ENCODE measurements at regions not wholly inside any gene's neighbourhood (a gene's known extent, or its start where the extent isn't known, plus 50 kb on each side); places are given as distances from the start of the nearest gene placed in this dataset.

DNA sequence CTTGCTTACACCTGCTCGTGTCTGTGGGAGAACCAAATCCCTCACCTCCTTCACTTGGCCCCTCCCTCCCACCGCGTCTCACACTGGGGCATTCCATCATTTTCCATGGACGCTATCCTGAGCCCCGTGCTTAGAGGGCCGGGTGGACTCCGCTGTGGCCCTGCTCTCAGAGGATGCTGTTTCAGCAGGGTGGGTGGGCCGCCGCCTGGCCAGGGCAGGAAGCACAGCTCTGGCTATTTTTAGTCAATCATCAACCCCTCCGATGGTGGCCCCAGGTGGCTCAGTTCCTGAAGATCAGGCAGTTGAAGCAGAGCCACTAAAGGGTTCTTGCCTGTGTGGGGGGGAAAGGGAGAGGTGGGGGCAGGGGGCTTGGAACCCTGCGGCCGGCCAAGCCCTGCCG, 230.3 kb downstream of the ENGASE start:
- no peak for FAIRE-seq
- intact Hi-C loops (cut with micrococcal nuclease) = no loop called here
- TF ChIP-seq POLR2AphosphoS5 (IDR thresholded peaks at IDR 0.05; ENCODE audit: insufficient read depth, low read depth, low read length) = no peak
- ChIA-PET POLR2A (no interaction called here), CTCF (interaction anchor here (1.2 kb wide), 1 partner anchor 13 kb away, joined by 3 read pairs; no protein-coding TSS in a partner anchor)
- no peaks in the 10 kb centered on the region for H3K9me3 ChIP-seq (replicated peaks; ENCODE audit: control insufficient read depth, insufficient read depth, low read length)
- H3K4me1 ChIP-seq (ENCODE audit: control insufficient read depth, extremely low read depth, insufficient read depth, low read length) = no peaks in the 10 kb centered on the region
- no peak overlapping the region for H3K9ac ChIP-seq (replicated peaks; ENCODE audit: extremely low read depth, insufficient read depth, low read length)
- no TSS peak for BruUV-seq (replicated peaks)
- no peak overlapping the region for H3K4me2 ChIP-seq (ENCODE audit: insufficient read depth, low read length)
- no peaks in the 10 kb centered on the region for H3K9me1 ChIP-seq (replicated peaks; ENCODE audit: control insufficient read depth, extremely low read depth, insufficient read depth, low read length)
- DNase-seq (ENCODE audit: low read depth, low spot score) = no peak
- H3K27me3 ChIP-seq (ENCODE audit: control insufficient read depth in 2 of 2, insufficient read depth in 2 of 2, low read length in 2 of 2) = peaks cover 12 to 18% of the 10 kb centered on the region in 2 experiments
- H3K4me3 ChIP-seq (replicated peaks in 1 of 3; ENCODE audit: insufficient read depth in 1 of 3, low read depth in 1 of 3, low read length in 3 of 3) = no peak overlapping the region
- dilution Hi-C loops (cut with MboI; ENCODE audit: extremely low pct_ligation_motif_present, low sequenced_read_pairs) = no loop called here
- H3K27ac ChIP-seq (ENCODE audit: insufficient read depth, low read depth, low read length) = no peak overlapping the region
- no peaks in the 10 kb centered on the region for H3K36me3 ChIP-seq (ENCODE audit: control insufficient read depth in 2 of 2, extremely low read depth in 1 of 2, insufficient read depth in 2 of 2, low read length in 2 of 2)
- H3K79me2 ChIP-seq (ENCODE audit: control insufficient read depth, insufficient read depth, low read length) = no peaks in the 10 kb centered on the region
- no peak overlapping the region for H2AFZ ChIP-seq (ENCODE audit: low read depth, low read length)
- no peaks in the 10 kb centered on the region for H4K20me1 ChIP-seq (replicated peaks; ENCODE audit: control insufficient read depth, extremely low read depth, insufficient read depth, low read length)

DNA sequence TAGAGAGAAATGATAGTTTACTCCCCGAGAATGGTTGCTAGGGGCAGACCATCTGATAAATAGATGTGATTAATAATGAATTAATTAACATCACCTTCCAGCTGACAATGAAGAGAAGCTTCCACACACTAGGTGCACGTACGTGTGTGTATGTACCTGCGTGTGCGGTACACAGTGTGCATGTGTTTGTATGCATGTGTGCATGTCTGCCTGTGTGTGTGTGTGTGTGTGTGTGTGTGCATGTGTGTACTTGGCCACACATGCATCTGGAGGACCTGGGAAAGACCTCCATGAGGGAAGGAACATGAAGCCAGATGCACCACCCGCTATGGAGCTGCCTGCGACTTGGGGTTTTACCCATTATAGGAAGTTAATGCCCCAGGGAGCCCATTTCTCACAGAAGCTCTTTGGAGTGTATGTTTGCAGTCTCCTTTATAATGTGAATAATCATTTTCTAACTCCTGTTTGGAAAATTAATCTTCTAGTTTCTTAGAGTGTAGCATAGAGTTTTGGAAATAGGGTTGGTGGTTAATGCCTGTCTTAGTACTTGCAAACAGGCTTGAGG, 229.1 kb downstream of the ENGASE start:
- no TSS peak for BruUV-seq (replicated peaks)
- Histone ChIP-seq H3K79me2 (ENCODE audit: control insufficient read depth, insufficient read depth, low read length) (no peaks in the 10 kb centered on the region), H3K4me2 (ENCODE audit: insufficient read depth, low read length) (no peak overlapping the region), H4K20me1 (replicated peaks; ENCODE audit: control insufficient read depth, extremely low read depth, insufficient read depth, low read length) (no peaks in the 10 kb centered on the region), H3K4me3 (replicated peaks in 1 of 3; ENCODE audit: insufficient read depth in 1 of 3, low read depth in 1 of 3, low read length in 3 of 3) (no peak overlapping the region), H2AFZ (ENCODE audit: low read depth, low read length) (no peak overlapping the region), H3K36me3 (ENCODE audit: control insufficient read depth in 2 of 2, extremely low read depth in 1 of 2, insufficient read depth in 2 of 2, low read length in 2 of 2) (no peaks in the 10 kb centered on the region), H3K27ac (ENCODE audit: insufficient read depth, low read depth, low read length) (no peak overlapping the region), H3K9me3 (replicated peaks; ENCODE audit: control insufficient read depth, insufficient read depth, low read length) (no peaks in the 10 kb centered on the region), H3K9me1 (replicated peaks; ENCODE audit: control insufficient read depth, extremely low read depth, insufficient read depth, low read length) (no peaks in the 10 kb centered on the region), H3K27me3 (ENCODE audit: control insufficient read depth in 2 of 2, insufficient read depth in 2 of 2, low read length in 2 of 2) (peaks cover 12 to 18% of the 10 kb centered on the region in 2 experiments), H3K4me1 (ENCODE audit: control insufficient read depth, extremely low read depth, insufficient read depth, low read length) (no peaks in the 10 kb centered on the region), H3K9ac (replicated peaks; ENCODE audit: extremely low read depth, insufficient read depth, low read length) (no peak overlapping the region)
- ChIA-PET POLR2A (no interaction called here), CTCF (no interaction called here)
- FAIRE-seq (no peak), DNase-seq (ENCODE audit: low read depth, low spot score) (no peak)
- TF ChIP-seq, protein P1, sequence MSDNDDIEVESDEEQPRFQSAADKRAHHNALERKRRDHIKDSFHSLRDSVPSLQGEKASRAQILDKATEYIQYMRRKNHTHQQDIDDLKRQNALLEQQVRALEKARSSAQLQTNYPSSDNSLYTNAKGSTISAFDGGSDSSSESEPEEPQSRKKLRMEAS (IDR thresholded peaks at IDR 0.05; ENCODE audit: insufficient read depth, insufficient read length) = no peak
- TF ChIP-seq POLR2A (IDR thresholded peaks at IDR 0.05; ENCODE audit: low read depth, low read length) (no peak), POLR2AphosphoS5 (IDR thresholded peaks at IDR 0.05; ENCODE audit: insufficient read depth, low read depth, low read length) (no peak), FOS (IDR thresholded peaks at IDR 0.05; ENCODE audit: borderline replicate concordance, insufficient read depth, low read length) (no peak), MYC (IDR thresholded peaks at IDR 0.05; ENCODE audit: low read depth, low read length) (no peak)
- TF ChIP-seq, protein P2, sequence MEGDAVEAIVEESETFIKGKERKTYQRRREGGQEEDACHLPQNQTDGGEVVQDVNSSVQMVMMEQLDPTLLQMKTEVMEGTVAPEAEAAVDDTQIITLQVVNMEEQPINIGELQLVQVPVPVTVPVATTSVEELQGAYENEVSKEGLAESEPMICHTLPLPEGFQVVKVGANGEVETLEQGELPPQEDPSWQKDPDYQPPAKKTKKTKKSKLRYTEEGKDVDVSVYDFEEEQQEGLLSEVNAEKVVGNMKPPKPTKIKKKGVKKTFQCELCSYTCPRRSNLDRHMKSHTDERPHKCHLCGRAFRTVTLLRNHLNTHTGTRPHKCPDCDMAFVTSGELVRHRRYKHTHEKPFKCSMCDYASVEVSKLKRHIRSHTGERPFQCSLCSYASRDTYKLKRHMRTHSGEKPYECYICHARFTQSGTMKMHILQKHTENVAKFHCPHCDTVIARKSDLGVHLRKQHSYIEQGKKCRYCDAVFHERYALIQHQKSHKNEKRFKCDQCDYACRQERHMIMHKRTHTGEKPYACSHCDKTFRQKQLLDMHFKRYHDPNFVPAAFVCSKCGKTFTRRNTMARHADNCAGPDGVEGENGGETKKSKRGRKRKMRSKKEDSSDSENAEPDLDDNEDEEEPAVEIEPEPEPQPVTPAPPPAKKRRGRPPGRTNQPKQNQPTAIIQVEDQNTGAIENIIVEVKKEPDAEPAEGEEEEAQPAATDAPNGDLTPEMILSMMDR (IDR thresholded peaks at IDR 0.05; ENCODE audit: extremely low read depth in 1 of 2, insufficient read depth in 1 of 2, low read depth in 1 of 2, low read length in 2 of 2) = no peak
- intact Hi-C loops (cut with micrococcal nuclease) = no loop called here
- dilution Hi-C loops (cut with MboI; ENCODE audit: extremely low pct_ligation_motif_present, low sequenced_read_pairs) = no loop called here
